ENCODE measurements at regions not wholly inside any gene's neighbourhood (a gene's known extent, or its start where the extent isn't known, plus 50 kb on each side); places are given as distances from the start of the nearest gene placed in this dataset.

DNA sequence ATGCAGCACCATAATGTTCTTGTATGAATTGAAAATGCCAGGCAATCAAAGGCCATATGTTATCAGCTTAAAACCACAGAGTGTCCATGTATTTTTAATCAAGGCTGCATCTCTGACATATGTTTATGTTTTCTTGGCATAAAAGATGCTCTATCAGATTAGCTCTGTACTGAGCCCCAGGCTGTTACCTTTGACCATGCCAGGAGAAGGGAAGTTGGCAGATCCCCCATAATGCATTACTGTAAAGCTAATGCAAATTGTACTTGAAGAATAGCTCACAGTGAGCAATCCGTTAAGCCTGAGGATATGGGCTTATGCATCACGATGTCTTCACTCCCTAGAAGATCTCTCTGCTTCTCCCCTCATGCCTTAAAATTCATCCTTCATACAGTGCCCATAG, 414.4 kb downstream of the BRINP1 start:
- TF ChIP-seq, protein P1, sequence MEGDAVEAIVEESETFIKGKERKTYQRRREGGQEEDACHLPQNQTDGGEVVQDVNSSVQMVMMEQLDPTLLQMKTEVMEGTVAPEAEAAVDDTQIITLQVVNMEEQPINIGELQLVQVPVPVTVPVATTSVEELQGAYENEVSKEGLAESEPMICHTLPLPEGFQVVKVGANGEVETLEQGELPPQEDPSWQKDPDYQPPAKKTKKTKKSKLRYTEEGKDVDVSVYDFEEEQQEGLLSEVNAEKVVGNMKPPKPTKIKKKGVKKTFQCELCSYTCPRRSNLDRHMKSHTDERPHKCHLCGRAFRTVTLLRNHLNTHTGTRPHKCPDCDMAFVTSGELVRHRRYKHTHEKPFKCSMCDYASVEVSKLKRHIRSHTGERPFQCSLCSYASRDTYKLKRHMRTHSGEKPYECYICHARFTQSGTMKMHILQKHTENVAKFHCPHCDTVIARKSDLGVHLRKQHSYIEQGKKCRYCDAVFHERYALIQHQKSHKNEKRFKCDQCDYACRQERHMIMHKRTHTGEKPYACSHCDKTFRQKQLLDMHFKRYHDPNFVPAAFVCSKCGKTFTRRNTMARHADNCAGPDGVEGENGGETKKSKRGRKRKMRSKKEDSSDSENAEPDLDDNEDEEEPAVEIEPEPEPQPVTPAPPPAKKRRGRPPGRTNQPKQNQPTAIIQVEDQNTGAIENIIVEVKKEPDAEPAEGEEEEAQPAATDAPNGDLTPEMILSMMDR (tag by site-specific recombination; IDR thresholded peaks at IDR 0.05), result no peak
- no peak for TF ChIP-seq ZIC2 (tag by site-specific recombination; IDR thresholded peaks at IDR 0.05)

Measured in HEK293 (cell line).